Chondrocyte (in vitro differentiated cells): ENCODE measurements at regions not wholly inside any gene's neighbourhood (a gene's known extent, or its start where the extent isn't known, plus 50 kb on each side); places are given as distances from the start of the nearest gene placed in this dataset.

Experiments used
- DNase-seq: peaks from one replicate; pipeline ENCODE4 v3.0.0; 2021; ENCODE audit warnings: mixed read lengths, low spot score
- H3K27ac Mint-ChIP-seq: one replicate; pipeline ENCODE4 v1.8.0; 2021; ENCODE audit warnings: mild to moderate bottlenecking, moderate library complexity, mixed read lengths; ENCODE audit not compliant: unreplicated experiment
- H3K27me3 Mint-ChIP-seq: 2 replicates; pipeline ENCODE4 v1.8.0; 2021; ENCODE audit warnings: low read depth, mixed read lengths
- H3K36me3 Mint-ChIP-seq: 2 replicates; pipeline ENCODE4 v1.8.0; 2021; ENCODE audit warnings: low read depth, mixed read lengths
- H3K4me1 Mint-ChIP-seq: 2 replicates; pipeline ENCODE4 v1.8.0; 2021; ENCODE audit warnings: low read depth, mild to moderate bottlenecking, mixed read lengths
- H3K4me3 Mint-ChIP-seq: one replicate; pipeline ENCODE4 v1.8.0; 2021; ENCODE audit warnings: mild to moderate bottlenecking, moderate library complexity, mixed read lengths; ENCODE audit not compliant: unreplicated experiment
- H3K9me3 Mint-ChIP-seq: 2 replicates; pipeline ENCODE4 v1.8.0; 2021; ENCODE audit warnings: low read depth, mixed read lengths
- TF ChIP-seq, protein P1 (sequence below): fragments of 200-600 bp; sonication (generic); IDR thresholded peaks from 2 replicates; pipeline ENCODE4 v1.5.0; 2021; ENCODE audit warnings: antibody characterized with exemption, mild to moderate bottlenecking, moderate library complexity

DNA sequence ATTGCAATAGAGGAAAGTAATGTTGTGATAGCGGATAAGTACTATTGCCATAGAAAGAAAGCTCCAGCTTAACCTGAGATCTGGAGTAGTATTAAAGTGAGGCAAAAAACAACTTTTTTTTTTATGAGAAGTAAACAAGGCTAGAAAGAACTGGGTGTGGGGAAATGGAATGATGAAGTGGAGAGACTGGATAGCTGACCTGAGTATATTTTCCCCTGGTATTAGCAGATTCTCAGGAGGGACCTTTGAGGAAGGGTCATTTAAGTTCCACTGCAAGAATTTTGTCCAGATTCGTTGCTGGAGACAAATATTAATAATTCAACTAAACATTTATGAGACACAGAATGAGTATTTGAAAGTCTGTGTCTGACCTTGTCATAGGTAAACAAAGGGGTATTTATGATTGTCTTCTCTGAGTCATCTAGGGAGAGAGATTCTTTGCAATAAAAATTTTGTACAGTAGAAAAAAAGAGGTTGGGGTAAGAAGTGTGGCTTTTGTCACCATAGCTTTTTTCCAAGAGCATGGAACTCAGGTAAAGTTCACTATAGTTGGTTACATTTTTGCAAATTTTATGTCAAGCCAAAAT lies 2095.9 kb downstream of the ARAP2 start:
- no peaks in the 10 kb centered on the region for H3K27me3 Mint-ChIP-seq
- no peaks in the 10 kb centered on the region for H3K9me3 Mint-ChIP-seq
- no peaks in the 10 kb centered on the region for H3K4me1 Mint-ChIP-seq
- TF ChIP-seq, protein P1, sequence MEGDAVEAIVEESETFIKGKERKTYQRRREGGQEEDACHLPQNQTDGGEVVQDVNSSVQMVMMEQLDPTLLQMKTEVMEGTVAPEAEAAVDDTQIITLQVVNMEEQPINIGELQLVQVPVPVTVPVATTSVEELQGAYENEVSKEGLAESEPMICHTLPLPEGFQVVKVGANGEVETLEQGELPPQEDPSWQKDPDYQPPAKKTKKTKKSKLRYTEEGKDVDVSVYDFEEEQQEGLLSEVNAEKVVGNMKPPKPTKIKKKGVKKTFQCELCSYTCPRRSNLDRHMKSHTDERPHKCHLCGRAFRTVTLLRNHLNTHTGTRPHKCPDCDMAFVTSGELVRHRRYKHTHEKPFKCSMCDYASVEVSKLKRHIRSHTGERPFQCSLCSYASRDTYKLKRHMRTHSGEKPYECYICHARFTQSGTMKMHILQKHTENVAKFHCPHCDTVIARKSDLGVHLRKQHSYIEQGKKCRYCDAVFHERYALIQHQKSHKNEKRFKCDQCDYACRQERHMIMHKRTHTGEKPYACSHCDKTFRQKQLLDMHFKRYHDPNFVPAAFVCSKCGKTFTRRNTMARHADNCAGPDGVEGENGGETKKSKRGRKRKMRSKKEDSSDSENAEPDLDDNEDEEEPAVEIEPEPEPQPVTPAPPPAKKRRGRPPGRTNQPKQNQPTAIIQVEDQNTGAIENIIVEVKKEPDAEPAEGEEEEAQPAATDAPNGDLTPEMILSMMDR = no peak
- H3K36me3 Mint-ChIP-seq = peaks cover 2% of the 10 kb centered on the region
- H3K4me3 Mint-ChIP-seq = no peak overlapping the region
- H3K27ac Mint-ChIP-seq = no peak overlapping the region
- no peak for DNase-seq

DNA sequence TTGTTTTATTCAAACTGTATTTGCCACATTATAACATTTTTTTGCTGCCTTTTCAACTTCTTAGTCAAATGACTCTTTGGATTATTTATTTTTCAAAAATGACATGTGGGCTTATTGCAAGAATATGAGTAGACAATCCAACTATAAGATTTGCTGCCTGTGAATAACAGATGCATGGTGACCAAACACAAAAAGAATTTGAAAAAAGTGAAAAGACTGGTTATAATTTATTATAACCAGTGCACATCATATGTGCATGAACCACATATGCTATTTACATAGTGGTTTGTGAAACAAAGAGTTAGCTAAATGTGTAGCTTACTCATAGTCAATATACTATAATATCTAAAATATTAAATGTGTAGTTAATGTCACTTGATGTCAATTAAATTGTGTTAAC lies 2086.8 kb downstream of the ARAP2 start:
- Mint-ChIP-seq H3K27ac (no peak overlapping the region), H3K9me3 (peaks cover 25% of the 10 kb centered on the region), H3K36me3 (peaks cover 3% of the 10 kb centered on the region), H3K4me3 (no peak overlapping the region), H3K4me1 (no peaks in the 10 kb centered on the region), H3K27me3 (no peaks in the 10 kb centered on the region)
- DNase-seq = no peak
- TF ChIP-seq, protein P1 = no peak

DNA sequence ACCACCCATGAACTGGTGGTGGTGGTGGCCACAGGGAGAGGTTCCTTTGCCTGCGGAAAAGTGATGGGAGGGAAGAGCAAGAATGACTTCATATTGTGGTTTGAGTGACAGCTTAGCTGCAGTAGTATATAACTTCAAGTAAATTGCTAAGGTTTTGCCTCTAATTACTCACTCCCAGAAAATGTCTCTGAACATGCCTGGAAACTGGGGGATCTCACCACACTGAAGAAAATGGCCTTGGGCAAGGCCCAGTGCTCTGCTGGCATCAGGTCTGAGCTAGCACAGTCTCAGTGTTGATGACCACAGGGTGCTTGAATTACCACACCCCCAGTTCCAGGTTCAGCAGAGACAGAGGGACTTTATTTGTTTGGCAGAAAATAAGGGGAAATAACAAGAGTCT lies 2085.4 kb downstream of the ARAP2 start:
- Mint-ChIP-seq H3K9me3 (peaks cover 29% of the 10 kb centered on the region), H3K36me3 (peaks cover 3% of the 10 kb centered on the region), H3K4me1 (no peaks in the 10 kb centered on the region), H3K4me3 (no peak overlapping the region), H3K27me3 (no peaks in the 10 kb centered on the region), H3K27ac (no peak overlapping the region)
- DNase-seq = no peak
- TF ChIP-seq, protein P1 = no peak

DNA sequence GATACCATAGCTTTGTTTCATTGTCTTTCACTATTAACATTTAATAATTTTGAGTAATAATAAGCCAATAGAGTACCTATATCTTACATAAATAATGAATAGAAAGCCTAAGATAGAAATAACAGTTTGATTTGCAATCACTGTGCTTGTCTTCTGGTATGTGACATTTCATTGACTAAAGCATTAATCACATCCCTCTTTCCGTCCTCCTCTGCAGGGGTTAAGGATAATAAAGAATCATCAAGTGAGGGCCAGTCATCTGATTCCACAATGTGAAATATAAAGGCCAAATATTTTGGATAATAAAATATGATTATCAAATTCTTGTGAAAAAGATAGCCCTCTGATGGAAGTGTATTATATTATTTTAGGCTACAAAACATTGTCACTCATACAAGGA lies 2073.4 kb downstream of the ARAP2 start:
- H3K4me3 Mint-ChIP-seq = no peak overlapping the region
- H3K4me1 Mint-ChIP-seq = no peaks in the 10 kb centered on the region
- no peaks in the 10 kb centered on the region for H3K36me3 Mint-ChIP-seq
- H3K9me3 Mint-ChIP-seq = peaks cover 18% of the 10 kb centered on the region
- DNase-seq = no peak
- H3K27me3 Mint-ChIP-seq = no peaks in the 10 kb centered on the region
- TF ChIP-seq, protein P1 = no peak
- no peak overlapping the region for H3K27ac Mint-ChIP-seq

DNA sequence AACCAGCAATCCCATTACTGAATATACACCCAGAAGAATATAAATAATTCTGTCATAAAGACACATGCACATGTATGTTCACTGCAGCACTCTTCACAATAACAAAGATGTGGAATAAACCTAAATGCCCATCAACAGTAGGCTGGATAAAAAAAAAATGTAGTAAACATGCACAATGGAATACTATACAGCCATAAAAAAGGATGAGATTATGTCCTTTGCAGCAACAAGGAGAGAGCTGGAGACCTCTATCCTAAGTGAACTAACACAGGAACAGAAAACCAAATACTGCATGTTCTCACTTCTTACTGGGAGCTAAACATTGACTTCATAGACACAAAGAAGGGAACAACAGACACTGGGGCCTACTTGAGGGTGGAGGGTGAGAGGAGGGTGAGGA lies 2067.7 kb downstream of the ARAP2 start:
- H3K27ac Mint-ChIP-seq = no peak overlapping the region
- DNase-seq = no peak
- peaks cover 8% of the 10 kb centered on the region for H3K4me1 Mint-ChIP-seq
- no peaks in the 10 kb centered on the region for H3K36me3 Mint-ChIP-seq
- H3K27me3 Mint-ChIP-seq = no peaks in the 10 kb centered on the region
- TF ChIP-seq, protein P1 = no peak
- no peak overlapping the region for H3K4me3 Mint-ChIP-seq
- H3K9me3 Mint-ChIP-seq = peaks cover 15% of the 10 kb centered on the region
